Right lobe of liver (tissue), 6 donors: ENCODE measurements at regions not wholly inside any gene's neighbourhood (a gene's known extent, or its start where the extent isn't known, plus 50 kb on each side); places are given as distances from the start of the nearest gene placed in this dataset.

Experiments used
- ATAC-seq, 4 donors: fragments of 200-7000 bp; cut with Tn5 transposase; one replicate each; pipeline ENCODE4 v1.9.1; 2020; ENCODE audit warnings: mild to moderate bottlenecking in 4 of 4, moderate library complexity in 4 of 4
- DNase-seq, 3 donors: peaks; one replicate each; pipeline ENCODE4 v3.0.0-alpha.2; 2020
- H3K27ac ChIP-seq, 3 donors: fragments of 200-600 bp; one replicate each; pipeline ENCODE4 v1.8.0; 2022
- H3K27me3 ChIP-seq, 2 donors: fragments of 200-600 bp; one replicate each; pipeline ENCODE4 v1.8.0; 2022
- H3K36me3 ChIP-seq, 4 donors: fragments of 200-600 bp; sonication (generic) in 1 of 4; one replicate each; pipeline versions ENCODE4 v1.5.1 to v1.8.0; 2017 to 2022; ENCODE audit warnings: control low read depth in 1 of 4
- H3K4me1 ChIP-seq, 4 donors: fragments of 200-600 bp; sonication (generic) in 1 of 4; one replicate each; pipeline versions ENCODE4 v1.5.1 to v1.8.0; 2017 to 2022; ENCODE audit warnings: control low read depth in 1 of 4
- H3K4me3 ChIP-seq, 3 donors: fragments of 200-600 bp; one replicate each; pipeline ENCODE4 v1.8.0; 2022
- H3K9me3 ChIP-seq, 4 donors: fragments of 200-600 bp; sonication (generic) in 1 of 4; one replicate each; pipeline versions ENCODE4 v1.5.1 to v1.8.0; 2017 to 2022; ENCODE audit warnings: control low read depth in 1 of 4
- CTCF ChIP-seq, 4 donors: fragments of 200-600 bp in 3 of 4; fragments of 450-650 bp in 1 of 4; IDR thresholded peaks; one replicate each; pipeline versions ENCODE4 v1.5.1 to v1.8.0; 2016 to 2022; ENCODE audit warnings: antibody characterized with exemption in 4 of 4, mild to moderate bottlenecking in 2 of 4
- POLR2A ChIP-seq: fragments of 450-650 bp; IDR thresholded peaks from one replicate; pipeline ENCODE4 v1.6.1; 2017; ENCODE audit warnings: antibody characterized with exemption, mild to moderate bottlenecking
- WGBS: methylation state at CpG from one replicate; pipeline ENCODE4 v1.1.6; 2018; ENCODE audit warnings: low coverage, low lambda C conversion rate; ENCODE audit not compliant: insufficient coverage; ENCODE audit errors: missing lambda C conversion rate; 5-methylcytosine and 5-hydroxymethylcytosine counted together
- intact Hi-C, 2 donors: fragments of 100-400 bp; cut with DNase I; formaldehyde crosslinking; loops; one replicate each; pipeline versions ENCODE4 v1.11.2 to v1.14.1; 2022
- donor health status: DM: no; HTN: yes; CAD: no.
- donor health status: DM: no; HTN: no; CAD: no.
- donor health status: DM: no; HTN: no; CAD: no.
- donor health status: DM: no; HTN: yes; CAD: no.
- donor health status: DM: no; HTN: yes; CAD: no.

DNA sequence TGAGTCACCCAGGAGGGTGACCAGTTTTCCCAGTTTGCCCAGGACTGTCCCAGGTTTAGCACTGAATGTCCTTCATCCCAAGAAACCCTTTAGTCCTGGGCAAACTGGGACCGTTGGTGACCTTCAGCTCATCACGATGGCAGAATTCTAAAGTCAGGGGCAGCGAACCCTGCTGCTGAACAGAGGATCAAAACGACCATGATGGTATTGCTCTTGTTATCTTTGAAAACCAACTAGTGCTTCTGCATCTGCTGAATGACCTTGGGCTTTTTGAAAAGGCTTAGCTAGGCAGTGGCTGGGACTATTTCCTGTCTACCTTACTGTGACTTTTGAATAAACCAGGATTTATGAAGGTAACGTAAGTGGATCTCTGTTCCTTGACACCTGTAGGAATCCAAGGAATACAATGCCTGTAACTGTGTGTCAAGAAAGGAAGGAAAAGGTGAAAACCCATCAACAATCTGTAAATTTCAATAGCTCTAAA, 281.9 kb downstream of the SOX9 start:
- ATAC-seq (no peak), DNase-seq (no peak)
- no peak overlapping the region for H3K4me3 ChIP-seq
- TF ChIP-seq POLR2A, result no peak
- no peak for TF ChIP-seq CTCF (IDR thresholded peaks at IDR 0.05)
- intact Hi-C loops, result no loop called here
- H3K27me3 ChIP-seq, result no peaks in the 10 kb centered on the region
- H3K9me3 ChIP-seq, result no peaks in the 10 kb centered on the region
- H3K27ac ChIP-seq, result no peak overlapping the region
- WGBS, result 62% methylated on average over 5 of the region's 5 CpGs
- H3K36me3 ChIP-seq, result no peaks in the 10 kb centered on the region
- H3K4me1 ChIP-seq, result no peaks in the 10 kb centered on the region

DNA sequence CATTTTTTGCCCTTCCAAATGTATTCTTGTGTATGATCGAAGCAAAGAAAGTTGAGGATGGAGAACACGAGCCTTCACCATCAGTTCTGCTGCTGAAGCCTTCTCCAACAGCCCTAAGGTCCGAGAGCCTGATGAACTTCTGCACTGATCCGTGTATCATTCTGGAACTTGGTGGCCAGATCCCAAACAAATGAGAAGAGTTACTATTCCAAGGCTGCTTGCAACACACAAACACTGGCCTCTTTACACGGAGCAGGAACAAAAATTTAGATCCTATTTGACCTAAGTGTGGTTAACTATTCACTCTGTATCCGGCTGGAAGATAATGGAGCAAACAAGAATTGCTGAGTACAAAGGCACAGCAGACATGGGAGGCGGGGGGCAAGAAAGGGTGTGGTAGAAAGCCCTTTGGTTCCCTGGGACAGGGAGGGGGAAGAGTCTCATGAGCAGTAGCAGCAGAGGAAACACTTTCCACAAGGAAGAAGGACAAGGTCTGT, 282.9 kb downstream of the SOX9 start:
- no peak for TF ChIP-seq POLR2A
- no peak for TF ChIP-seq CTCF (IDR thresholded peaks at IDR 0.05)
- no peaks in the 10 kb centered on the region for H3K9me3 ChIP-seq
- H3K4me1 ChIP-seq, result no peaks in the 10 kb centered on the region
- no peak overlapping the region for H3K27ac ChIP-seq
- 20% methylated on average over 7 of the region's 7 CpGs for WGBS
- DNase-seq, result no peak
- no peak for ATAC-seq
- no peaks in the 10 kb centered on the region for H3K27me3 ChIP-seq
- H3K4me3 ChIP-seq, result no peak overlapping the region
- H3K36me3 ChIP-seq, result no peaks in the 10 kb centered on the region
- intact Hi-C loops, result no loop called here

DNA sequence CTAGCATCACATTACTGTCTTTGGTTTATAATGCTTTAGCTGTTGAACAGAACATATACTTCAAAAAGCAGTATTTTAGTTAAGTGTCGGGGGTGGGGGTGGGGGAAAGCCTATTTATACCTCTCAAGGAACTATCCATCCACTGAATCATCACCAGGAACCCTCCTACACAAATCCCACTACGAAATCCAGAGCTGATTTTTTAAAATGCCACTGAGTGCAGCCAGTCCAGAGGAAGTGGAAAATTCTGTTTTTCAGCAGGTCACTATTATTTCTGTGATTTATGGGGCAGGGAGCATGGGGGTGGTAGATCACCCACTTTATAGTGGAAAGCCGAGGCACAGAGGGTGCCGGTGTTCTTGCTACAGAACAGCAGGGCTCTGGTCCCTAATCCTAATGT, 284.1 kb downstream of the SOX9 start:
- Histone ChIP-seq H3K27me3 (no peaks in the 10 kb centered on the region), H3K36me3 (no peaks in the 10 kb centered on the region), H3K9me3 (no peaks in the 10 kb centered on the region), H3K4me3 (no peak overlapping the region), H3K4me1 (no peaks in the 10 kb centered on the region), H3K27ac (no peak overlapping the region)
- ATAC-seq (no peak), DNase-seq (no peak)
- intact Hi-C loops, result no loop called here
- TF ChIP-seq POLR2A (no peak), CTCF (IDR thresholded peaks at IDR 0.05) (no peak)
- WGBS, result 24% methylated on average over 4 of the region's 4 CpGs

DNA sequence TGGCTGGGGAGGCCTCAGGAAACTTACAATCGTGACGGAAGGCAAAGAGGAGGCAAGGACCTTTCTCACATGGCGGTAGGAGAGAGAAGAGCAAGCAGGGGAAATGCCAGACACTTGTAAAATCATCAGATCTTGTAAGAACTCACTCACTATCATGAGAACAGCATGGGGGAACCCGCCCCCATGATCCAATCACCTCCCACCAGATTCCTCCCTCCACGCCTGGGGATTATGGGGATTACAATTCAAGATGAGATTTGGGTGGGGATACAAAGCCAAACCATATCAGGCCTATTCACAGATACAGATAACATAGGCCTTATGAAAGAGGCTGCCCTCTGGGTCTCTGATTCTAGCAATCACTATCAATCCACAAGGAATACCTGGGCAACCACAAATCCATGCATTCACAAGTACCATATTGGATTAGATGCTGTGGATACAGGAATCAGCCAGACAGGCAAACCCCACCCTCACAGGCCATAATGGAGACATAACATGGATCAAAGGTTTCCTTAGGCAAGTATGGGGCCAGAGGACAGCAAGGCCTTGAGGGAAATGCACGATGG, 284.9 kb downstream of the SOX9 start:
- Histone ChIP-seq H3K4me3 (no peak overlapping the region), H3K36me3 (no peaks in the 10 kb centered on the region), H3K9me3 (no peaks in the 10 kb centered on the region), H3K4me1 (no peaks in the 10 kb centered on the region), H3K27me3 (no peaks in the 10 kb centered on the region), H3K27ac (no peak overlapping the region)
- ATAC-seq, result no peak
- 68% methylated on average over 4 of the region's 6 CpGs for whole genome bisulfite sequencing
- no peak for TF ChIP-seq CTCF (IDR thresholded peaks at IDR 0.05)
- TF ChIP-seq POLR2A, result no peak
- intact Hi-C loops, result no loop called here
- DNase-seq, result no peak

- TF ChIP-seq POLR2A (no peak), CTCF (IDR thresholded peaks at IDR 0.05) (no peak)
- Histone ChIP-seq H3K27ac (no peak overlapping the region), H3K36me3 (no peaks in the 10 kb centered on the region), H3K4me3 (no peak overlapping the region), H3K9me3 (no peaks in the 10 kb centered on the region), H3K4me1 (no peaks in the 10 kb centered on the region), H3K27me3 (no peaks in the 10 kb centered on the region)
- no peak for DNase-seq
- ATAC-seq, result no peak
- intact Hi-C loops, result no loop called here
- no CpG with 5 or more reads among the region's 1 CpG for WGBS
Observed at GRCh38 chr17:72406498-72406897, 285.7 kb downstream of the SOX9 start.
